Subcutaneous abdominal adipose tissue (tissue), 5 donors: ENCODE measurements at regions not wholly inside any gene's neighbourhood (a gene's known extent, or its start where the extent isn't known, plus 50 kb on each side); places are given as distances from the start of the nearest gene placed in this dataset.

Experiments
- H3K27ac ChIP-seq: one replicate; pipeline ENCODE4 v1.7.0; 2013; ENCODE audit warnings: low read depth, mild to moderate bottlenecking, inconsistent platforms, low read length, moderate library complexity
- H3K27me3 ChIP-seq, 5 donors: one replicate each; pipeline ENCODE4 v1.7.0; 2013; ENCODE audit warnings: low read length in 5 of 5, inconsistent platforms in 1 of 5; ENCODE audit not compliant: control insufficient read depth in 5 of 5, insufficient read depth in 4 of 5
- H3K36me3 ChIP-seq, 5 donors: one replicate each; pipeline ENCODE4 v1.7.0; 2013; ENCODE audit warnings: low read length in 5 of 5; ENCODE audit not compliant: control insufficient read depth in 5 of 5, insufficient read depth in 5 of 5
- H3K4me1 ChIP-seq, 5 donors: one replicate each; pipeline ENCODE4 v1.7.0; 2013; ENCODE audit warnings: low read length in 5 of 5, mild to moderate bottlenecking in 3 of 5, moderate library complexity in 1 of 5; ENCODE audit not compliant: control insufficient read depth in 5 of 5, insufficient read depth in 5 of 5
- H3K4me3 ChIP-seq, 5 donors: one replicate each; pipeline ENCODE4 v1.7.0; 2013; ENCODE audit warnings: low read length in 5 of 5, low read depth in 1 of 5
- H3K9ac ChIP-seq, 5 donors: one replicate each; pipeline ENCODE4 v1.7.0; 2013; ENCODE audit warnings: low read length in 5 of 5, mild to moderate bottlenecking in 4 of 5, moderate library complexity in 3 of 5
- H3K9me3 ChIP-seq, 5 donors: one replicate each; pipeline ENCODE4 v1.7.0; 2013; ENCODE audit warnings: low read length in 5 of 5; ENCODE audit not compliant: control insufficient read depth in 5 of 5
- donor health status: healthy.
- donor health status: healthy.
- donor health status: healthy.
- donor health status: healthy.
- donor health status: healthy.

DNA sequence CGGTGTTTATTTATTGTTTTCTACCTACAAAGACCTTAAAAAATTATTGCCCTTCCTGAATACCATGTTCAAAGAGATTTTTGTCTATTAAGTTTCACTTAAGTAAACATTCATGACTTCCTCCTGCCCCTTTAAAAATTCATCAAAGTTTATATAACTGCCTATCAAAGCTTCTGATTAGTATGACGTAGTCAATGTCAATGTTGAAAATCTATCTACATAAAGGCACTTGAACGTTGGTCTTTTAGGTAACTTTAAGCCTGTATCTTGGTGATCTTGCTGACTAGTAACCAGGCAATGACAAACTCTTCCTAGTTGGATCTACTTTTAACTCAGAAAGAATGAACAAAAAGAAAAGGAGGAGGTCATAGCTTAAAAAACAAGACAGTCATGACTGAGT, 97.2 kb downstream of the MAIP1 start:
- peaks cover 0 to 4% (median 0%) of the 10 kb centered on the region in 5 donors for H3K4me1 ChIP-seq
- peaks cover 0 to 4% (median 0%) of the 10 kb centered on the region in 5 donors for H3K9me3 ChIP-seq

DNA sequence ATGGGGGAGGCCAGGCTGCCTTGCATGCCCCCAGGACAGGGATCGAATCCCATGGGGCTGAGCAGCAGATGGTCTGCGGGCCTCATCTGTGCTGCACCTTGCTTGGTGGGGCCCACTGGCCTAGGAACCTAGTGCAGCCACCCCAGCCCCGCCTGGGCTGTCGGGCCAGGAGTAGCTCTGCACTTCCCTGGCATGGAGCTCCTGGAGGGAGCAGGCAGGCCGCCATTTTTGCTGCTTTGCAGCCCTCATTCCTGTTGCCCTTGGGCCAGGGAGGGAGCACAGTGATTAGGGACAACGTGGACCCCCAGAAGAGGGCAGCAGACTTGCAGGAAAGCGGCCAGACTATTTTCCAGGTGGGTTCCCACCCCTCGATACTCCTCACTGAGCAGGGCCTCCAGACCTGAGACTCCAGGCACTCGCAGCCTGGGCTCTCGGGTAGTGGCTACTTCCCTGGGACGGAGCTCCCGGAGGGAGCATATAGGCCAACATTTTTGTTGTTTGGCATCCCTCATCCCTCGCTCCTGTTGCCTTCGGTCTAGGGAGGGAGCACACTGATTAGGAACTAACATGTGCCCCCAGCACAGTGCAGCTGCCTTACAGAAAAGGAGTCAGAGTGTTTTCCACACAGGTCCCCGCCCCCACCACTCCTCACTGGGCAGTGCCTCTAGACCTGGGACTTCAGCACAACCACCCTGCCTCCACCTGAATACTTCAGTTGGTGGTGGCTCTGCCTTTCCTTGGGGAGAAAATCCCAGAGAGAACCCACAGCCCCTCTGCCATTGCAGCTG, 99.5 kb downstream of the MAIP1 start:
- Histone ChIP-seq H3K4me1 (peaks cover 0 to 4% (median 0%) of the 10 kb centered on the region in 5 donors), H3K9ac (no peak overlapping the region), H3K27ac (no peak overlapping the region), H3K36me3 (no peaks in the 10 kb centered on the region), H3K4me3 (no peak overlapping the region), H3K9me3 (peaks cover 0 to 5% (median 0%) of the 10 kb centered on the region in 5 donors), H3K27me3 (peaks cover 0 to 4% (median 0%) of the 10 kb centered on the region in 5 donors)

More for the DNA sequence above, 97.2 kb downstream of the MAIP1 start:
- H3K27me3 ChIP-seq: peaks cover 0 to 4% (median 0%) of the 10 kb centered on the region in 5 donors
- H3K9ac ChIP-seq: no peak overlapping the region
- H3K36me3 ChIP-seq: no peaks in the 10 kb centered on the region
- H3K4me3 ChIP-seq: no peak overlapping the region
- no peak overlapping the region for H3K27ac ChIP-seq

DNA sequence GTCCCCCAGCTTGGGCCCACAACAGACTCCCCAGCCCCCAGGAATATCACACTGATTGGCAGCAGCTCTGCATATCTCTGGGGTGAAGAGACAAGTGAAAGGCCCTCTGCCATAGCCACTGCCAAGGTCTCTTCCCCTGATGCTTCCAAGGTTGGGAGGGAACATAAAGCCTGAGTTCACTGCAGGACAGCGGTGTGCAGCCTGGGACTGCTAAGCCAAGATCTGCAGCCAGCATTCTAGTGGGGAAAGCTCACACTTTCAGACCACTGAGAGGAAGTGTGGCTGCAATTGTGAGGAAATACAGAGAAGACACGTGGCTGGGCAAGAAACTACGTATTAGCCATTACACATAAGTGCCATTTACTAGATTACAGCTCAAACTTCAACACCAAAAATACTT, 100.7 kb downstream of the MAIP1 start:
- peaks cover 0 to 4% (median 0%) of the 10 kb centered on the region in 5 donors for H3K27me3 ChIP-seq
- H3K4me1 ChIP-seq: peaks cover 0 to 1% (median 0%) of the 10 kb centered on the region in 5 donors
- H3K9me3 ChIP-seq: peaks cover 0 to 5% (median 0%) of the 10 kb centered on the region in 5 donors
- H3K36me3 ChIP-seq: no peaks in the 10 kb centered on the region
- no peak overlapping the region for H3K9ac ChIP-seq
- H3K27ac ChIP-seq: no peak overlapping the region
- no peak overlapping the region for H3K4me3 ChIP-seq

DNA sequence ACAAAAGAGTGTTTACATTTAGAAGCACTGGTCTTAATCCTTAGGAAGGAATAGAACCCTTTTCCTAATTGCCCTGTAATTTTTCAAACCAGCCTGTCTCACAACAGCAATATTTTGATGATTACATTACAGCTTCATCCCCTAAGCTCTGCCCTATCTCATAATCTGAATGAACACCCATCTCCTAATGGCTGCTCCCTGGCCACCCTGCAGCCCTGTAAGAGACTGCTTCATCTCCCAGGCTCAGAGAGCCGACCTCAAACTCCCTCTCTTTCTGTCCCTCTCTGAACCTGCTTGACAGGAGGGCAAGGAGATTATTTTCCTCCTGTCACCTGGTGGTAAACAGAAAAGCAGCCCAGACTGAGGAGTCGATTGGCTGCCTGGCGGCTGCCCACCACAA, 107.8 kb downstream of the MAIP1 start:
- Histone ChIP-seq H3K4me3 (no peak overlapping the region), H3K27ac (no peak overlapping the region), H3K36me3 (no peaks in the 10 kb centered on the region), H3K9ac (no peak overlapping the region), H3K9me3 (no peaks in the 10 kb centered on the region), H3K27me3 (no peaks in the 10 kb centered on the region), H3K4me1 (no peaks in the 10 kb centered on the region)

DNA sequence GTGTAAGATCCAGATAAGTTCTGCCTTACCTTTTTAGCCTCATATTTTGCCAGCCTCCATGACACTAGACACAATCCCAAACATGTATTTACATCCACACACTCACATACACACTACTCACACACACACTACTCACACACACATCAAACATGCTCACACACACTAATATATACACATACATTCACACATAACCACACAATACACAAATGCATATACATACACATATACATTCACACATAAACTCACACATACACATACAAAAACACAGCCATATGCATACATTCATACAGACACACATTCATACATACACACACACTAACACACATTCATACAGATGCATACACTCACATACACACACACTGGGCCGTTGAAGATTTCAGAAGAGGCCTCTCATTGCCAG, 109.5 kb downstream of the MAIP1 start:
- H3K4me3 ChIP-seq: no peak overlapping the region
- H3K36me3 ChIP-seq: no peaks in the 10 kb centered on the region
- no peak overlapping the region for H3K27ac ChIP-seq
- no peaks in the 10 kb centered on the region for H3K27me3 ChIP-seq
- H3K9me3 ChIP-seq: no peaks in the 10 kb centered on the region
- H3K4me1 ChIP-seq: no peaks in the 10 kb centered on the region
- H3K9ac ChIP-seq: no peak overlapping the region

DNA sequence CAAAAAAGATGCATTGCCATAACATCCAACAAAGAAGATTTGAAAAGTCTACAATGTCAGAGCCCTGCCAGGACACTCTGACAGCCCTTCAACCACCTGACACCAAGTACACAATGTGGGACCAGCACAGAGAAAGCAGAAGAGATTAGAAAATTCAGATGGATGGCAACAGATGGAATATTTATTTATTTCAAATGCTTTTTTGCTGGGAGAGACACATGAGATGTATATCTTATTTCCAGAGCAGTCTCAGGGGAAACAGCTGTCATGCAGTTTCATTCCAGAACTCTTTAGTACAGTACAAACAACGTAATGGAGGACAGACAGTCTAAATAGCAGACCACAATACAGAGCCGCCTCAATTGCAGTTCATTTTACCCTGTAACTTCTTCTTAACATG, 110.1 kb downstream of the MAIP1 start:
- Histone ChIP-seq H3K4me1 (no peaks in the 10 kb centered on the region), H3K27ac (no peak overlapping the region), H3K9me3 (no peaks in the 10 kb centered on the region), H3K27me3 (no peaks in the 10 kb centered on the region), H3K4me3 (no peak overlapping the region), H3K36me3 (no peaks in the 10 kb centered on the region), H3K9ac (no peak overlapping the region)

DNA sequence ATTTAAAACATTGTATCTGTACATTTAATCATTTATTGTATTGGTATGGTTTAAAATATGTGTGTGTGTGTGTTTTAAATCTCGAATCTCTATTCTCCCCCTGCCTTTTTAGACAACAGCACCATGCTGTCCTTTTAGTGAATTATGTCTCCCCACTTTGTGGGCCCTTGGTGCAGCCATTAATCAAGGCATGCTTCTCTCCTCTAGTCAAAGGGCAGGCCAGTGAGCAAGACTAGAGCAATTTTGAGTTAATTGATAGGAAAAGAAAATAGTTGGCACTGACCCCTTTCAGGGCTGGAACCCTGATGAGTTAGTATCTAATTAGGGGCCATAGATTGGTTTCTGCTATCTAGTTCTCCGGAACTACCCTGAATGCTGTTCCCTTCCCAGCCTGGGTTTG, 111.0 kb downstream of the MAIP1 start:
- Histone ChIP-seq H3K4me3 (no peak overlapping the region), H3K4me1 (no peaks in the 10 kb centered on the region), H3K27me3 (no peaks in the 10 kb centered on the region), H3K36me3 (no peaks in the 10 kb centered on the region), H3K9me3 (no peaks in the 10 kb centered on the region), H3K9ac (no peak overlapping the region), H3K27ac (no peak overlapping the region)

DNA sequence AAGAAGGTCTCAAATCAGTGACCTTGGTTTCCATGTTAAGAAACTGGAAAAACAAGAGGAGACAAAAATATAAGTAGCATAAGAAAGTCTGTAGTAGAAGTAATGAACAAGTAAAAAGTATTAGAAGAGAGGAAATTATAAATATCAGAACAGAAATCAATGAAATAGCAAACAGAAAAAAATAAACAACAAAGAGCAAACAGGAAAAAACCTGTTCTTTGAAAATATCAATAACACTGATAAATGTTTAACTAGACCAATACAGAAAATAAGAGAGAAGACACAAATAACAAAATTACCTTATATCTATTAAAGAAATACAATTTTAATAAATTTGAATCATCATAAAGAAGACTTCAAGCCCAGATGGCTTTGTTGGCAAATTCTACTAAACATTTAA, 113.3 kb downstream of the MAIP1 start:
- Histone ChIP-seq H3K9ac (no peak overlapping the region), H3K9me3 (no peaks in the 10 kb centered on the region), H3K4me1 (no peaks in the 10 kb centered on the region), H3K27ac (no peak overlapping the region), H3K36me3 (no peaks in the 10 kb centered on the region), H3K27me3 (no peaks in the 10 kb centered on the region), H3K4me3 (no peak overlapping the region)

DNA sequence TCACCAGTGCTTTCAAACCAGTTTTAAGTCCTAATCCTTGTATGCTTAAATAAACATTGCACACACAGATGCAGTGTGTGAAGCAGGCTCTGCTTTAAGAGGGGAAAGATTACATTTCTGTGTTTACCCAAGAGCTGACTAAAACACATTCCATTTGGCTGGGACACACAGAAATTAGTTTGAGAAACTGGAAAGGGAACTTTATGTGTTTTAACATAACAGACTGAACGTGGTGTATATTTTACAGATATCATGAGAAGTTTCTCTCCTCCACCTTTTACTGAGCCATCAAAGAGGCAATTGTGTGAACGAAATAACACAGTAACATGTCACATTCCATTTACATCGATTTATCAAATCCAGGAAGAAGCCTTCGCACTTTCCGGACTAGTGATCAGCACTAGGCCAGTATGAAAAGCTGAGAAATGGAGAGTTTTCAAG, 121.8 kb downstream of the MAIP1 start:
- no peak overlapping the region for H3K4me3 ChIP-seq
- no peaks in the 10 kb centered on the region for H3K36me3 ChIP-seq
- no peak overlapping the region for H3K9ac ChIP-seq
- H3K27ac ChIP-seq: no peak overlapping the region
- H3K27me3 ChIP-seq: no peaks in the 10 kb centered on the region
- H3K4me1 ChIP-seq: no peaks in the 10 kb centered on the region
- H3K9me3 ChIP-seq: peaks cover 0 to 3% (median 0%) of the 10 kb centered on the region in 5 donors

DNA sequence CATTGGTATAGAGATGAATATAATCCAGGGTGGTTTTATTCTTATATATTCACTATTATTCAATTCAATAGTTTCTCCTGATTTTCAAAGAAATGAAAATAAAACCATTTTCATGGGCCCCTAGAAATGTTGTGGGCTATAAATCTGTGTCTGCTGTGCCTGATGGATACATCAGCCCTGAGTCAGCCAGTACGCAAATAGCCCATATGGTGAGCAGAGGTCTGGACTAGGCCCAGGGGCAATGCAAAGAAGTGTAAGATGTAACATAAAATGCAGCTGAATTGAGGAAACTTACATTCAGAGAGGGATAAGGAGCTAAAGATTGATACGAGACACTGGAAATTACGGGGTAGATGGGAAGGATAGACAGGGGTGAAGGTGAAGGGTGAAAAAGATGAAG, 122.5 kb downstream of the MAIP1 start:
- Histone ChIP-seq H3K9ac (no peak overlapping the region), H3K27ac (no peak overlapping the region), H3K27me3 (no peaks in the 10 kb centered on the region), H3K36me3 (no peaks in the 10 kb centered on the region), H3K4me1 (no peaks in the 10 kb centered on the region), H3K9me3 (peaks cover 0 to 3% (median 0%) of the 10 kb centered on the region in 5 donors), H3K4me3 (no peak overlapping the region)
